ENCODE measurements at regions not wholly inside any gene's neighbourhood (a gene's known extent, or its start where the extent isn't known, plus 50 kb on each side); places are given as distances from the start of the nearest gene placed in this dataset.

- no peak for TF ChIP-seq CTCF (IDR thresholded peaks at IDR 0.05; ENCODE audit: low read depth, low read length, missing input control)
- no peak for TF ChIP-seq SP1 (IDR thresholded peaks at IDR 0.05)
- no peak for TF ChIP-seq YY1 (IDR thresholded peaks at IDR 0.05)
- no peak for TF ChIP-seq REST (IDR thresholded peaks at IDR 0.05)
- TF ChIP-seq FOXA2 (IDR thresholded peaks at IDR 0.05), result no peak
- no peak for TF ChIP-seq HNF4A (conservative IDR thresholded peaks at IDR 0.05)
- no peak for TF ChIP-seq EGR1 (IDR thresholded peaks at IDR 0.05; ENCODE audit: low read depth in 2 of 2)
- no peak for TF ChIP-seq FOXA1 (IDR thresholded peaks at IDR 0.05)
- no peak for TF ChIP-seq JUND (IDR thresholded peaks at IDR 0.05)
- no peak for TF ChIP-seq TAF1 (conservative IDR thresholded peaks at IDR 0.05)
- TF ChIP-seq GABPA (IDR thresholded peaks at IDR 0.05 in 1 of 2, conservative IDR thresholded peaks at IDR 0.05 in 1 of 2), result no peak
- TF ChIP-seq MAX (IDR thresholded peaks at IDR 0.05), result no peak
- TF ChIP-seq NR2F2 (IDR thresholded peaks at IDR 0.05), result no peak
- TF ChIP-seq RXRA (IDR thresholded peaks at IDR 0.05), result no peak
- TF ChIP-seq RAD21 (IDR thresholded peaks at IDR 0.05), result no peak
- TF ChIP-seq ZBTB33 (IDR thresholded peaks at IDR 0.05), result no peak
- no peak for TF ChIP-seq HNF4G (IDR thresholded peaks at IDR 0.05)
- TF ChIP-seq ATF3 (IDR thresholded peaks at IDR 0.05), result no peak
- no peak overlapping the region for H3K9ac ChIP-seq (ENCODE audit: low read depth in 1 of 2, low read length in 2 of 2)
- H3K27ac ChIP-seq (ENCODE audit: low read depth in 1 of 2, low read length in 2 of 2), result no peak overlapping the region
- WGBS, result 28% methylated on average over 2 of the region's 2 CpGs
- peaks cover 0 to 4% (median 0%) of the 10 kb centered on the region in 4 donors for H3K27me3 ChIP-seq (ENCODE audit: control insufficient read depth in 4 of 4, insufficient read depth in 4 of 4, low read length in 3 of 4)
- DNase-seq (ENCODE audit: low spot score), result no peak
- no peak overlapping the region for H3K4me3 ChIP-seq (ENCODE audit: low read depth in 1 of 3, low read length in 3 of 3)
- H3K36me3 ChIP-seq (ENCODE audit: control insufficient read depth in 4 of 4, insufficient read depth in 3 of 4, low read depth in 1 of 4, low read length in 3 of 4), result no peaks in the 10 kb centered on the region
- no peaks in the 10 kb centered on the region for H3K4me1 ChIP-seq (ENCODE audit: control insufficient read depth in 4 of 4, insufficient read depth in 4 of 4, low read length in 3 of 4)
- no peaks in the 10 kb centered on the region for H3K9me3 ChIP-seq (ENCODE audit: control insufficient read depth in 4 of 4, low read length in 3 of 4)
Observed at GRCh38 chr13:31485183-31485582, 254.1 kb upstream of the RXFP2 start.
